ENCODE measurements at regions not wholly inside any gene's neighbourhood (a gene's known extent, or its start where the extent isn't known, plus 50 kb on each side); places are given as distances from the start of the nearest gene placed in this dataset.
"Not testable (repeated sequence)": the region's sequence is repeated elsewhere in the genome, so short reads cannot be mapped to it uniquely, and the experiment has no call there.

DNA sequence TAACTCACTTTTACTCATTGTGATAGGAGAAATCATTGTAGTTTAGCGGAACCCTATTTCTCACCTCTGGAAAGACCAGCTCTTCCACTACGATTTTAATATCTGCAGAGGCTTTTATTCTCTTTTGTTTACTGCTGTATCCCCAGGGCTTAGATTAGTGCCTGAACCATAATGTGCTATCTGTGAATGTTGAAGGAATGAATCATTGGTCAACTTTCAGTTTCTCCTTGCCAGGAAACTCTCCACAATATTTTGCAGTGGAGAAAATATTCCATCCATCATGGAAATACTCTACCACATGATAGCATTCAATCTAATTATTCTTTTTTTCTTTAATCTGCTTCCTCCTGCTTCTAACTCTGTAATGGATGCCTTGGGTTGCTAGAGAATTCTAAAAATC is 263.5 kb upstream of the PTPRD start:
- Mint-ChIP-seq H3K4me3 (no peak overlapping the region), H3K27ac (no peak overlapping the region)
- ATAC-seq: no peak

DNA sequence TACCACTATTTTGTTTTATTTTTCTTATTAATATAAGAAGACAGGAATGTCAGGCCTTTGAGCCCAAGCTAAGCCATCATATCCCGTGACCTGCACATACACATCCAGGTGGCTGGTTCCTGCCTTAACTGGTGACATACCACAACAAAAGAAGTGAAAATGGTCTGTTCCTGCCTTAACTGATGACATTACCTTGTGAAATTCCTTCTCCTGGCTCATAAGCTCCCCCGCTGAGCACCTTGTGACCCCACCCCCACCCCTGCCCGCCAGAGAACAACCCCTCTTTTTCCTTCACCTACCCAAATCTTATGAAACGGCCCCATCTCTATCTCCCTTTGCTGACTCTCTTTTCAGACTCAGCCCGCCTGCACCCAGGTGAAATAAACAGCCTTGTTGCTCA is 277.5 kb upstream of the PTPRD start:
- not testable (repeated sequence) for ATAC-seq, H3K4me1 Mint-ChIP-seq, H3K4me3 Mint-ChIP-seq, H3K36me3 Mint-ChIP-seq, H3K27ac Mint-ChIP-seq, H3K27me3 Mint-ChIP-seq
- peaks cover 14% of the 10 kb centered on the region for H3K9me3 Mint-ChIP-seq

More for the DNA sequence above, 263.5 kb upstream of the PTPRD start:
- Mint-ChIP-seq H3K27me3 (no peaks in the 10 kb centered on the region), H3K4me1 (no peaks in the 10 kb centered on the region), H3K9me3 (peaks cover 2% of the 10 kb centered on the region), H3K36me3 (no peaks in the 10 kb centered on the region)

DNA sequence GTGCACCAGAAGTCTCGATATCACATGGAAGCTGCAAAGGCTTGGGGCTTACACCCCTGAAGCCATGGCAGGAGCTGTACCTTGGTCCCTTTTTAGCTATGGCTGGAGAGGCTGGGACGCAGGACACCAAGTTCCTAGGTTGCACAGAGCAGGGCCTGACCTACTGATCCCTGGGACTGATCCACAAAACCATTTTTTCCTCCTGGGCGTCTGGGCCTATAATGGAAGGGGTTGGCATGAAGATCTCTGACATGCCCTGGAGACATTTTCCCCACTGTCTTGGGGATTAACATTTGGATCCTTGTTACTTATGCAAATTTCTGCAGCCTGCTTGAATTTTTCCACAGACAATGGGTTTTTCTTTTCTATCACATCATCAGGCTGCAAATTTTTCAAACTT is 286.7 kb upstream of the PTPRD start:
- Mint-ChIP-seq H3K27ac (no peak overlapping the region), H3K36me3 (no peaks in the 10 kb centered on the region), H3K27me3 (no peaks in the 10 kb centered on the region), H3K9me3 (peaks cover 12% of the 10 kb centered on the region), H3K4me1 (no peaks in the 10 kb centered on the region), H3K4me3 (no peak overlapping the region)
- no peak for ATAC-seq

DNA sequence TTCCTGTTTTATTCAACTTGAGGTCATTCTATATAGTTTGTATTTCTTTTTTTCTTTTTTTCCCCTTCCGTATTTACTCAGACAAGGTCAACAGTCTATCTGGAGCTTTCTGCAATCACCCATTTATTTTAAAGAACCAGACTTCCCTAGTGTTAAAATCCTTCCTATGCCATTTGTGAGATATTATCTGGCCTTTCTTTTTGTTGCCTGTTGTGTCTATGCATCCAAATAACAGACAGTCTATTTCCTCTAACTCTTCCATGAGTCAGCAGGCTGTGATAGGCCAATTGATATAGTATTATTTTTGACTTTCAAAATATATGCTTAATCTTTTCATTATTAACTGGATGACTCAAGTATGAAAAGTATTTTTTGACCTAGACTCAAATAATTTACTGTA is 291.2 kb upstream of the PTPRD start:
- no peak for ATAC-seq
- no peaks in the 10 kb centered on the region for H3K36me3 Mint-ChIP-seq
- peaks cover 14% of the 10 kb centered on the region for H3K9me3 Mint-ChIP-seq
- no peak overlapping the region for H3K27ac Mint-ChIP-seq
- H3K4me1 Mint-ChIP-seq: no peaks in the 10 kb centered on the region
- no peaks in the 10 kb centered on the region for H3K27me3 Mint-ChIP-seq
- no peak overlapping the region for H3K4me3 Mint-ChIP-seq

DNA sequence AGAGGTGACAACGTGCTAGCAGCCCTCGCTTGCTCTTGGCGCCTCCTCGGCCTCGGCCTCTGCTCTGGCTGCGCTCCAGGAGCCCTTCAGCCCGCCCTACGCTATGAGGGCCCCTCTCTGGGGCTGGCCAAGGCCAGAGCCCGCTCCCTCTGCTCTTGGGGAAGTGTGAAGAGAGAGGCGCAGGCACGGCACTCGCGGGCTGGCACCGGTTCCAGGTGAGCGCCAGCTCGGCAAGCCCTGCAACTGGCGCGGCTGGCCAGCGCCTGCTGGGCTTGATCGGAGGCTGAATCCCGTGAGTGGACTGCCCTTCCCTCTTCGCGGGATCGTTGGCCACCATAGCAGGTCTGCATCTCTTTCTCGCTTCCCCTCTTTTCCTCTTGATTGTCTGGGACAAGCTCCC is 298.0 kb upstream of the PTPRD start:
- no peak for ATAC-seq
- Mint-ChIP-seq H3K4me1 (no peaks in the 10 kb centered on the region), H3K9me3 (peaks cover 11% of the 10 kb centered on the region), H3K4me3 (no peak overlapping the region), H3K27ac (no peak overlapping the region), H3K36me3 (no peaks in the 10 kb centered on the region), H3K27me3 (no peaks in the 10 kb centered on the region)

DNA sequence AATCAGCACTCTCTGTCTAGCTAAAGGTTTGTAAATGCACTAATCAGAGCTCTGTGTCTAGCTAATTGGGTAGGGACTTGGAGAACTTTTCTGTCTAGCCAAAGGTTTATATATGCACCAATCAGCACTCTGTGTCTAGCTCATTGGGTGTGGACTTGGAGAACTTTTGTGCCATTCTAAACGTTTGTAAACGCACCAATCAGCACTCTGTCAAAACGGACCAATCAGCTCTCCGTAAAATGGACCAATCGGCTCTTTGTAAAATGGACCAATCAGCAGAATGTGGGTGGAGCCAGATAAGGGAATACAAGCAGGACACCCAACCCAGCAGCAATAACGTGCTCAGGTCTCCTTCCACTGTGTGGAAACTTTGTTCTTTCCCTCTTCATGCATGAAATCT is 298.6 kb upstream of the PTPRD start:
- Mint-ChIP-seq H3K27me3 (no peaks in the 10 kb centered on the region), H3K4me3 (no peak overlapping the region), H3K9me3 (peaks cover 8% of the 10 kb centered on the region), H3K4me1 (no peaks in the 10 kb centered on the region), H3K27ac (no peak overlapping the region), H3K36me3 (no peaks in the 10 kb centered on the region)
- ATAC-seq: no peak

DNA sequence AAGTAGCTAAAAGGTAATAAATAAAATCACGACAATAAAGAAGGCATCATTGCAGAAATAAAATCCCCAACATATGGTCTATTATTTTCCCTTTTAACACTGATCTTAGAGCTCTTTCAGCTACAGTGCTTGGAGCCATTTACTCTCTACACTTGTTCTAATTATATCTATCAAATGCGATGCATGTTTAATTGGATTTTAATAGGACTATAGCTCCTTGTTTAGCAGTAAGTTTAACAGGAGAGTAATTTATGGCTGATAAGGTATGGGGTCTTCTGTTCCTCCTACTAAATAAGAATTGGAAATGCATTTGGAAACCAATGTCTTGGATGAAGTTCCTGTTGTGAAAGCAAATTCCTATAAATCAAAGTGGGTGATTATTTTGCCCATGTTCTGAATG is 304.2 kb upstream of the PTPRD start:
- H3K27me3 Mint-ChIP-seq: no peaks in the 10 kb centered on the region
- no peak overlapping the region for H3K4me3 Mint-ChIP-seq
- no peaks in the 10 kb centered on the region for H3K36me3 Mint-ChIP-seq
- H3K9me3 Mint-ChIP-seq: peaks cover 6% of the 10 kb centered on the region
- H3K4me1 Mint-ChIP-seq: no peaks in the 10 kb centered on the region
- no peak overlapping the region for H3K27ac Mint-ChIP-seq
- ATAC-seq: no peak

DNA sequence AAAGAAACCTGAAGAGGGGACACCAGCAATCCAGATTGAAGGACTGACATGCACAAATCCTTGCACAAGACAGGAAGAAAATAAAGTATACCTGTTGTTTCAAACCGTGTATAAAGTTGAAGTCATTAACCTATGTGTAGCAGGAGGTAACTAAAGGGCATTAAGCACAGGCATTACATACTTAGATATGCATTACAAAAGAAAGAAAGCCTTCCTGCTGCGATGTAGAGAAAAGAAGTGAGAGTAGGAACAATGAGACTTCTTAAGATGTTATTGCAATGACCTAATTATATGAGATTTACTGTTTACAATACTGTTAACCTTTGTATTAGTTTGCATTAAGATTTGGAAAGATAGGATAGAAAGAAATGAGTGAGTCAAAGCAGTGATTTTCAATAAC is 308.9 kb upstream of the PTPRD start:
- no peak for ATAC-seq
- Mint-ChIP-seq H3K27me3 (no peaks in the 10 kb centered on the region), H3K4me1 (no peaks in the 10 kb centered on the region), H3K36me3 (no peaks in the 10 kb centered on the region), H3K4me3 (no peak overlapping the region), H3K9me3 (peaks cover 7% of the 10 kb centered on the region), H3K27ac (no peak overlapping the region)

DNA sequence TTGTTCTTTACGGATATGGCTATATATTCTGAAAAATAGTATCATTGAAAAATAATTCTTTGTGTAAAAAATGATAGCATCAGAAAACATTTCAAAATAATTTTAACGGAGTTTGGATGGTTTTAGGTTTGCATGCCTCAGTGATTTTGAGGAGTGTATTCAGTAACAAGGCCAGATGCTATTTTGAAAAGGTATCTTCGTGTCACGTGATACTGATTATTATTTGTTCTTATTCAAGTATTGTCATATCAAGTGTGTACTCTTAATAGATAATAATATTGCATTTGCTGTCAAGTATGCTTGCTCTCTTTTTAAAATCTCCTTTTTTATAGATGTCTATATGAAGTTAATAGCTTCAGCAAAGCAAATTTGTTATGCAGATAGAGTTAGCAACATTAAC is 313.1 kb upstream of the PTPRD start:
- H3K27me3 Mint-ChIP-seq: no peaks in the 10 kb centered on the region
- H3K36me3 Mint-ChIP-seq: no peaks in the 10 kb centered on the region
- peaks cover 5% of the 10 kb centered on the region for H3K9me3 Mint-ChIP-seq
- no peak overlapping the region for H3K27ac Mint-ChIP-seq
- ATAC-seq: no peak
- no peak overlapping the region for H3K4me3 Mint-ChIP-seq
- H3K4me1 Mint-ChIP-seq: no peaks in the 10 kb centered on the region

DNA sequence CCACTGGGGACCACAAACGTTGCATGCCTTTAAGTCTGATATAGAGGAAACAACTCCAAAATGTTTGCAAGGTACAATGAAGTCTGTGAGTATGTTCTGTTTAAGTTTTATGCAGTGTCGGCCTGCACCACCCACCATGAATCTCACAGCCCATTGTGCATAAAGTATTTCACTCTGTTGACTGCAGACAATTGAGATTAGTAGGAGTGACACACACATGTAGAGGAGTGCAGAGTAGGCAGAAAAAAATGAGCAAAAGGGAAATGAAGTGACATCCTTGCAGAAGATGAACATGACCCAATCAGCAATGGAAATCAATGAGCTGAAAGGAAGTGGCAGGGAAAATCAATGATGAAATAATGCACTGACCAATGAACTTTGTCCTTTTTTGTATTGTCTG is 315.6 kb upstream of the PTPRD start:
- Mint-ChIP-seq H3K4me1 (no peaks in the 10 kb centered on the region), H3K27ac (no peak overlapping the region), H3K4me3 (no peak overlapping the region), H3K9me3 (peaks cover 8% of the 10 kb centered on the region), H3K36me3 (no peaks in the 10 kb centered on the region), H3K27me3 (no peaks in the 10 kb centered on the region)
- no peak for ATAC-seq

DNA sequence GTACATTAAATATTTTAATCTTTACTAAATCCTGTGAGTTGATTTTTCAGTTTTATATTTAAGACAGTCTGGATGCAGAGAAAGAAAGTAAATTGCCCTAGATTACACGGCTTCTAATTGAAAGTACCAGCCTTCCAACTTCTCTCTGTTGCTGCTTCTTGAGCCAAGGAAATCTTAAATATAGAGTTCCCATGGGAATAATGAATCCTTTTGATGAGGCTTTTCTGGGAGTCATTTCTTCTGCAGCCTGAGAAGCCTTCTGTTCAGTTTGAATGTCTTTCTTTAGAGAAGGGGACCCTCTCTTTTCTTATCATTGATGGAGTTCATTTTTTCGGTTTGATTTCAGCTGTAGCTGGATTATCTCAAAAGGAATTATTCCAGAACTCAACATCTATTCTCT is 317.3 kb upstream of the PTPRD start:
- no peaks in the 10 kb centered on the region for H3K27me3 Mint-ChIP-seq

DNA sequence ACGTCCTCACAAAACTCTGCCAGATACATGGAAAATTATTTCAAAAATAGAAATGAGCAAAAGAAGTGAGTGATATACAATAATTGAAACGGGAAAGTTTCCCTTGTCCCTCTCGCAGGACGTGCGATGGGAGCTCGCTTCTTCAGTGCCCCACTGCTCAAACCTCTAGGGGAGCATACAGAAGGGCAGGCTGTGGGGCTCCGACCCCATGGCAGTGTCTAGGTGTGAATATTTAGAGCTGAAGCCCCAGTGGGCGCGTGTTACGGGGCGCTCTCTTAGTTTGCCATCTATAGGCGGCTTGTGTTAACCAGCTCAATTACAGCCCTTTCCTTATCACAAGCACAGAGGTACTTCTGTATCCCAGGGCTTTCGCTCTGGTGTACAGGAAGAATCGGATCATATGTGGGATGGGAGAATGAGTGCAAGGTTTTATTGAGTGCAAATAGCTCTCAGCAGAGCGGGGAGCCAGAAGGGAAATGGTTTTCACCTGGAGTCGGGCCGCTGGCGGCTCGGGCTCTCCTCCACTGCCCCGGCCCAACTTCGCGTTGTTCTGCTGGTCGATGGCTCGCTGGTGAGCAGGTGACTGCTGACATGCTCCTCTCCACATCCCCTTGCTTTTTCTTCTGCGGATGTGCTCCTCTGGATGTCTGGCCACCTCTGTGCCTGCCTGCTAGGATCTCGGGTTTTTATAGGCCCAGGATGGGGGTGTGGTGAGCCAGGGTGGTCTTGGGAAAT is 334.0 kb upstream of the PTPRD start:
- Mint-ChIP-seq H3K4me1 (no peaks in the 10 kb centered on the region), H3K4me3 (no peak overlapping the region), H3K27me3 (no peaks in the 10 kb centered on the region), H3K9me3 (peaks cover 6% of the 10 kb centered on the region), H3K36me3 (no peaks in the 10 kb centered on the region), H3K27ac (no peak overlapping the region)
- no peak for ATAC-seq

More for the DNA sequence above, 317.3 kb upstream of the PTPRD start:
- Mint-ChIP-seq H3K4me1 (no peaks in the 10 kb centered on the region), H3K36me3 (no peaks in the 10 kb centered on the region), H3K4me3 (no peak overlapping the region), H3K9me3 (peaks cover 3% of the 10 kb centered on the region), H3K27ac (no peak overlapping the region)
- no peak for ATAC-seq

DNA sequence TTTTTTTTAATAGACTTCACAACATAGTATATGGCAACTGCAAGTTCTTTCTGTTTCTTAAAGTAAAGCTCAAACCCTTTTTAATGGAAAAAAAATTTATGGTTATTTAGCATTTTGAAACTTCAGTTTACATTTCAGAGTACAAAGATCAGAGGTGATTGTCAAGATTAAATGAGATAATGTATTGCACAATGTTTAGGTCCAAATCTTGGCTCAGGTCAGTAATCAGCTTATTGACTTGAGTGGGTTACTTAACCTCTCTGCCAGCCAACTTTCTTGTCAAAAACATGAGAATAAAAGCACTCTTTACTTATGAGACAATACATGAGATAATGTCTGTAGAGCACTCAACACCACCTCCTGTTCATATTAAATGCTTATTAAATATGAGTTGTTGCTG is 345.1 kb upstream of the PTPRD start:
- Mint-ChIP-seq H3K4me1 (no peaks in the 10 kb centered on the region), H3K36me3 (no peaks in the 10 kb centered on the region), H3K4me3 (no peak overlapping the region), H3K27ac (no peak overlapping the region), H3K9me3 (peaks cover 9% of the 10 kb centered on the region), H3K27me3 (no peaks in the 10 kb centered on the region)
- no peak for ATAC-seq

DNA sequence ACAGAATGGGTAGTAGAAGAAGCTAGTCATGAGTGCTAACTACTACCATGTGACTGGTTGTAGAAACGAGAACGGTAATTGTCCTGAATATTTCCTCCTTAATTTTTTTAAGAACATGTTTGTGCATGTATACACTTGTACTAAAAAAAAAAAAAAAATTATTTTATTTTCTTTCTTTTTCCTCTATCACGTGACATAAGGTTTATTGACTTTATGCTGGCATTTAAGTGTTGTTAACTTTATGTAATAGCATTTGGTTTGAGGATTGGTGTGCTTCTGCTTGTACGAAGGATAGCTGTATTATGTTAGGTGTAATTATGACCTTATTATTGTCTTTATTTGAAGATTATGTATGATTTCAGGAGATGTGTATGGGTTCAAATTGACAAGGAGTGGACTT is 349.1 kb upstream of the PTPRD start:
- peaks cover 6% of the 10 kb centered on the region for H3K9me3 Mint-ChIP-seq
- H3K4me3 Mint-ChIP-seq: no peak overlapping the region
- no peaks in the 10 kb centered on the region for H3K27me3 Mint-ChIP-seq
- H3K4me1 Mint-ChIP-seq: no peaks in the 10 kb centered on the region
- H3K27ac Mint-ChIP-seq: no peak overlapping the region
- no peak for ATAC-seq
- H3K36me3 Mint-ChIP-seq: no peaks in the 10 kb centered on the region

DNA sequence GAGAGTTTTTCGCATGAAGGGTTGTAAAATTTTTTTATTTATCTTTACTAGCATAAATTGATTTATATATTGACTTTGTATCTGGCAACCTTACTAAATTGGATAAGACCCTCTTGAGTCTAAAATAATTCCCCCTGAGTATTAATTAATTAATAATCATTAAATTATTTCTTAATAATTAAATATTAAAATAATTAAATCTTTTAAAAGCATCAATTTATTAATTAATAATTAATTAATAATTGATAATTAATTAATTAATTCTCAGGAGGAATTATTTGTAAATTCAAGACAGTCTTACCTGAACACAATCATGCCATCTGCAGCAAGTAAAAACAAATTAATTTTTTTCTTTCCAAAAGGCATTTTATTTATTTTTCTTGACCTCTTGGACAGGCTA is 370.4 kb upstream of the PTPRD start:
- Mint-ChIP-seq H3K4me1 (no peaks in the 10 kb centered on the region), H3K36me3 (no peaks in the 10 kb centered on the region)

DNA sequence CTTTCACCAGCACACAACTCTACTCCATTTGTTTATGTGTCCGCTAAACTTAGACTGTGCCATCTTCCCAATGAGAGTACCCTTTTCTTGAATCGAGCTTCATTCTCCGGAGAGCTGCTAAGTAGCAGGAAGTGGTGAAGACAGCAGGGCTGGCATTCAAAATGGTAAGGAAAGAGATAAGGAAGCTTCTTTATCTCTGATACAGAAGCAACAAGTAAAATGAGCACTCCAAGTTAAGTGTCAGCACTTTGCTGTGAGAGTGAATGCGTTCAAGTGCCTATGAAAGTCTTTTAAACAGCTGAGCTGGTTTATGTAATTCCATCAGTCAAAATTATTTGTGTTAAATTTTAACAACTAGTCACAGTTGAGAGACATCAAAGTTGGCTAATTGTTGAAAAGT is 386.8 kb upstream of the PTPRD start:
- Mint-ChIP-seq H3K27ac (no peak overlapping the region), H3K36me3 (no peaks in the 10 kb centered on the region), H3K4me1 (no peaks in the 10 kb centered on the region), H3K4me3 (no peak overlapping the region), H3K9me3 (peaks cover 2% of the 10 kb centered on the region), H3K27me3 (no peaks in the 10 kb centered on the region)
- ATAC-seq: no peak

More for the DNA sequence above, 370.4 kb upstream of the PTPRD start:
- Mint-ChIP-seq H3K4me3 (no peak overlapping the region), H3K27me3 (no peaks in the 10 kb centered on the region), H3K9me3 (peaks cover 7% of the 10 kb centered on the region), H3K27ac (no peak overlapping the region)
- no peak for ATAC-seq

DNA sequence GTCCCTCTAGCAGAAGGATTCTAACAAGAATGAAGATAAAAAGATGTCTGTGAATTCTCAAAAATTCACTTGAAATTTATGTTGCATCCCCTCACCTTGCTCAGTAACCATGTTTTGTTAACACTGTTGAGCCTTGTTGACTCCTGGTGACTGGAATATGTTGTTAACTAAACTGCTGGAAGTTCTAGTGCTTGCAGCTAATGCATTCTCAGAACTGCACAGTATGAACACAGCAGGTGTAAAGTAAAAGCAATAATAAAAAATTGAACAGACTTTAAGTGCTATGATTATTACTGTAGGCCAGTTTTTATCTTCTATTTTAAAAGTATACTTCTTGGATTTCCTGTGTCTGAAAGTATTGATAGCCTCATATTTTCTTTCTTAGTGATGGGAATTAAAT is 388.7 kb upstream of the PTPRD start:
- Mint-ChIP-seq H3K27ac (no peak overlapping the region), H3K27me3 (no peaks in the 10 kb centered on the region), H3K4me3 (no peak overlapping the region), H3K36me3 (no peaks in the 10 kb centered on the region), H3K9me3 (peaks cover 2% of the 10 kb centered on the region), H3K4me1 (no peaks in the 10 kb centered on the region)
- ATAC-seq: no peak

All from stimulated activated memory B cell treated with anti-CD40 and anti-IgM and Interleukin-4, amounts not matched to agents 10 μg/mL and 1 μg/mL and 100 μg/mL, for 72 hours (primary cell).